HEK293 (cell line): ENCODE measurements at regions not wholly inside any gene's neighbourhood (a gene's known extent, or its start where the extent isn't known, plus 50 kb on each side); places are given as distances from the start of the nearest gene placed in this dataset.

Experiments
- BCL11B ChIP-seq: fragments of 450-650 bp; formaldehyde crosslinking; IDR thresholded peaks from 2 replicates; pipeline ENCODE4 v1.5.1; 2016; ENCODE audit warnings: low read depth, missing biosample characterization, missing genetic modification characterization
- TF ChIP-seq, protein P1 (sequence below): fragments of 450-650 bp; formaldehyde crosslinking; IDR thresholded peaks from 2 replicates; pipeline ENCODE4 v1.5.1; 2016; ENCODE audit warnings: missing biosample characterization, missing genetic modification characterization
- TF ChIP-seq, protein P2 (sequence below): fragments of 450-650 bp; formaldehyde crosslinking; IDR thresholded peaks from 2 replicates; pipeline ENCODE4; 2016; ENCODE audit warnings: missing biosample characterization, missing genetic modification characterization

- TF ChIP-seq BCL11B (tag by site-specific recombination): no peak
- TF ChIP-seq, protein P1, sequence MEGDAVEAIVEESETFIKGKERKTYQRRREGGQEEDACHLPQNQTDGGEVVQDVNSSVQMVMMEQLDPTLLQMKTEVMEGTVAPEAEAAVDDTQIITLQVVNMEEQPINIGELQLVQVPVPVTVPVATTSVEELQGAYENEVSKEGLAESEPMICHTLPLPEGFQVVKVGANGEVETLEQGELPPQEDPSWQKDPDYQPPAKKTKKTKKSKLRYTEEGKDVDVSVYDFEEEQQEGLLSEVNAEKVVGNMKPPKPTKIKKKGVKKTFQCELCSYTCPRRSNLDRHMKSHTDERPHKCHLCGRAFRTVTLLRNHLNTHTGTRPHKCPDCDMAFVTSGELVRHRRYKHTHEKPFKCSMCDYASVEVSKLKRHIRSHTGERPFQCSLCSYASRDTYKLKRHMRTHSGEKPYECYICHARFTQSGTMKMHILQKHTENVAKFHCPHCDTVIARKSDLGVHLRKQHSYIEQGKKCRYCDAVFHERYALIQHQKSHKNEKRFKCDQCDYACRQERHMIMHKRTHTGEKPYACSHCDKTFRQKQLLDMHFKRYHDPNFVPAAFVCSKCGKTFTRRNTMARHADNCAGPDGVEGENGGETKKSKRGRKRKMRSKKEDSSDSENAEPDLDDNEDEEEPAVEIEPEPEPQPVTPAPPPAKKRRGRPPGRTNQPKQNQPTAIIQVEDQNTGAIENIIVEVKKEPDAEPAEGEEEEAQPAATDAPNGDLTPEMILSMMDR (tag by site-specific recombination): no peak
- TF ChIP-seq, protein P2, sequence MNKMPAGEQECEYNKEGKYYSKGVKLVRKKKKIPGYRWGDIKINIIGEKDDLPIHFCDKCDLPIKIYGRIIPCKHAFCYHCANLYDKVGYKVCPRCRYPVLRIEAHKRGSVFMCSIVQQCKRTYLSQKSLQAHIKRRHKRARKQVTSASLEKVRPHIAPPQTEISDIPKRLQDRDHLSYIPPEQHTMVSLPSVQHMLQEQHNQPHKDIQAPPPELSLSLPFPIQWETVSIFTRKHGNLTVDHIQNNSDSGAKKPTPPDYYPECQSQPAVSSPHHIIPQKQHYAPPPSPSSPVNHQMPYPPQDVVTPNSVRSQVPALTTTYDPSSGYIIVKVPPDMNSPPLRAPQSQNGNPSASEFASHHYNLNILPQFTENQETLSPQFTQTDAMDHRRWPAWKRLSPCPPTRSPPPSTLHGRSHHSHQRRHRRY (tag by site-specific recombination): no peak
Measured at GRCh38 chr18:40501026-40501425, 1454.0 kb upstream of the PIK3C3 start.
